ENCODE measurements at regions not wholly inside any gene's neighbourhood (a gene's known extent, or its start where the extent isn't known, plus 50 kb on each side); places are given as distances from the start of the nearest gene placed in this dataset.

- Histone ChIP-seq H3K4me3 (no peak overlapping the region), H3K36me3 (replicated peaks; ENCODE audit: insufficient read depth, low read depth) (no peaks in the 10 kb centered on the region), H2AFZ (no peak overlapping the region), H4K20me1 (ENCODE audit: insufficient read depth, poor library complexity, severe bottlenecking) (no peaks in the 10 kb centered on the region), H3K27me3 (no peaks in the 10 kb centered on the region), H3K4me2 (no peak overlapping the region), H3K9me3 (ENCODE audit: low read depth) (no peaks in the 10 kb centered on the region), H3K79me2 (no peaks in the 10 kb centered on the region), H3K9me2 (replicated peaks; ENCODE audit: insufficient read depth) (no peaks in the 10 kb centered on the region), H3K4me1 (ENCODE audit: insufficient read depth) (peaks cover 16% of the 10 kb centered on the region), H3K27ac (no peak overlapping the region)
- 92% methylated on average over 6 of the region's 6 CpGs for WGBS (ENCODE audit: low lambda C conversion rate, missing lambda C conversion rate)
- no peak for DNase-seq (ENCODE audit: low spot score)
- TF ChIP-seq EZH2 (IDR thresholded peaks at IDR 0.05; ENCODE audit: borderline replicate concordance), result no peak
- no peak for TF ChIP-seq EZH2phosphoT487 (IDR thresholded peaks at IDR 0.05; ENCODE audit: low read depth, severe bottlenecking, unreplicated experiment)
- no peak for TF ChIP-seq CTCF (IDR thresholded peaks at IDR 0.05; ENCODE audit: poor library complexity)
These were observed 285.0 kb upstream of the ERCC4 start for GRCh38 chr16:13634959-13635358.

GRCh38 chr16:13638218-13638617, 281.7 kb upstream of the ERCC4 start:
- H3K4me1 ChIP-seq (ENCODE audit: insufficient read depth), result peaks cover 4% of the 10 kb centered on the region
- H3K4me2 ChIP-seq, result no peak overlapping the region
- DNase-seq (ENCODE audit: low spot score), result no peak
- H3K36me3 ChIP-seq (replicated peaks; ENCODE audit: insufficient read depth, low read depth), result no peaks in the 10 kb centered on the region
- no peaks in the 10 kb centered on the region for H3K79me2 ChIP-seq
- no peaks in the 10 kb centered on the region for H3K9me3 ChIP-seq (ENCODE audit: low read depth)
- H4K20me1 ChIP-seq (ENCODE audit: insufficient read depth, poor library complexity, severe bottlenecking), result no peaks in the 10 kb centered on the region
- H3K9me2 ChIP-seq (replicated peaks; ENCODE audit: insufficient read depth), result no peaks in the 10 kb centered on the region
- WGBS (ENCODE audit: low lambda C conversion rate, missing lambda C conversion rate), result 98% methylated on average over 2 of the region's 2 CpGs
- no peaks in the 10 kb centered on the region for H3K27me3 ChIP-seq
- H2AFZ ChIP-seq, result no peak overlapping the region
- TF ChIP-seq EZH2phosphoT487 (IDR thresholded peaks at IDR 0.05; ENCODE audit: low read depth, severe bottlenecking, unreplicated experiment) (no peak), CTCF (IDR thresholded peaks at IDR 0.05; ENCODE audit: poor library complexity) (no peak), EZH2 (IDR thresholded peaks at IDR 0.05; ENCODE audit: borderline replicate concordance) (no peak)
- no peak overlapping the region for H3K27ac ChIP-seq
- no peak overlapping the region for H3K4me3 ChIP-seq

- 98% methylated on average over 3 of the region's 3 CpGs for WGBS (ENCODE audit: low lambda C conversion rate, missing lambda C conversion rate)
- no peak overlapping the region for H2AFZ ChIP-seq
- no peak overlapping the region for H3K4me2 ChIP-seq
- no peak for DNase-seq (ENCODE audit: low spot score)
- no peak for TF ChIP-seq EZH2 (IDR thresholded peaks at IDR 0.05; ENCODE audit: borderline replicate concordance)
- no peak for TF ChIP-seq CTCF (IDR thresholded peaks at IDR 0.05; ENCODE audit: poor library complexity)
- no peak for TF ChIP-seq EZH2phosphoT487 (IDR thresholded peaks at IDR 0.05; ENCODE audit: low read depth, severe bottlenecking, unreplicated experiment)
- no peaks in the 10 kb centered on the region for H3K9me3 ChIP-seq (ENCODE audit: low read depth)
- H4K20me1 ChIP-seq (ENCODE audit: insufficient read depth, poor library complexity, severe bottlenecking), result no peaks in the 10 kb centered on the region
- no peaks in the 10 kb centered on the region for H3K36me3 ChIP-seq (replicated peaks; ENCODE audit: insufficient read depth, low read depth)
- no peaks in the 10 kb centered on the region for H3K9me2 ChIP-seq (replicated peaks; ENCODE audit: insufficient read depth)
- H3K4me1 ChIP-seq (ENCODE audit: insufficient read depth), result no peaks in the 10 kb centered on the region
- no peak overlapping the region for H3K27ac ChIP-seq
- no peak overlapping the region for H3K4me3 ChIP-seq
- no peaks in the 10 kb centered on the region for H3K79me2 ChIP-seq
- H3K27me3 ChIP-seq, result no peaks in the 10 kb centered on the region
These were observed 276.5 kb upstream of the ERCC4 start for GRCh38 chr16:13643412-13643811.

All from hepatocyte (in vitro differentiated cells).